H9 (cell line): ENCODE measurements at regions not wholly inside any gene's neighbourhood (a gene's known extent, or its start where the extent isn't known, plus 50 kb on each side); places are given as distances from the start of the nearest gene placed in this dataset.

Experiments
- DNase-seq: peaks from one replicate; pipeline ENCODE4 v3.0.0-alpha.2; 2017
- H2AFZ ChIP-seq: one replicate; pipeline ENCODE4 v1.6.1; 2013; ENCODE audit warnings: mild to moderate bottlenecking, low read length, control low read depth, moderate library complexity
- H2AK5ac ChIP-seq: 2 replicates; pipeline ENCODE4 v1.6.1; 2013; ENCODE audit warnings: low read length, control low read depth, mixed read lengths; ENCODE audit not compliant: insufficient read length
- H2BK120ac ChIP-seq: one replicate; pipeline ENCODE4 v1.6.1; 2013; ENCODE audit warnings: low read depth, mild to moderate bottlenecking, low read length, control low read depth, inconsistent platforms; ENCODE audit not compliant: poor library complexity, severe bottlenecking
- H2BK12ac ChIP-seq: 2 replicates; pipeline ENCODE4 v1.6.1; 2013; ENCODE audit warnings: low read length, control low read depth, mixed read lengths, low read depth; ENCODE audit not compliant: insufficient read length
- H2BK15ac ChIP-seq: 2 replicates; pipeline ENCODE4 v1.6.1; 2013; ENCODE audit warnings: low read depth, low read length, control low read depth
- H2BK20ac ChIP-seq: one replicate; pipeline ENCODE4 v1.6.1; 2013; ENCODE audit warnings: low read depth, mild to moderate bottlenecking, low read length, control low read depth, inconsistent platforms; ENCODE audit not compliant: poor library complexity, severe bottlenecking
- H2BK5ac ChIP-seq: 2 replicates; pipeline ENCODE4 v1.6.1; 2013; ENCODE audit warnings: low read length, control low read depth, mixed read lengths; ENCODE audit not compliant: insufficient read length
- H3K14ac ChIP-seq: 2 replicates; pipeline ENCODE4 v1.6.1; 2013; ENCODE audit warnings: low read length, control low read depth; ENCODE audit not compliant: insufficient read depth
- H3K18ac ChIP-seq: 2 replicates; pipeline ENCODE4 v1.6.1; 2013; ENCODE audit warnings: low read depth, mild to moderate bottlenecking, mixed read lengths, low read length, control low read depth; ENCODE audit not compliant: insufficient read length
- H3K23ac ChIP-seq: 2 replicates; pipeline ENCODE4 v1.6.1; 2013; ENCODE audit warnings: low read length, control low read depth, mixed read lengths, low read depth; ENCODE audit not compliant: insufficient read length
- H3K23me2 ChIP-seq: 2 replicates; pipeline ENCODE4 v1.6.1; 2013; ENCODE audit warnings: low read depth, mild to moderate bottlenecking, mixed read lengths, low read length, control low read depth; ENCODE audit not compliant: insufficient read length, poor library complexity, severe bottlenecking
- H3K27ac ChIP-seq: 2 replicates; pipeline ENCODE4 v1.5.1; 2013; ENCODE audit warnings: low read length, control low read depth, mixed read lengths, low read depth; ENCODE audit not compliant: insufficient read length
- H3K27me3 ChIP-seq: 2 replicates; pipeline ENCODE4 v1.6.1; 2013; ENCODE audit warnings: low read length, control low read depth, inconsistent platforms; ENCODE audit not compliant: insufficient read depth
- H3K4ac ChIP-seq: 2 replicates; pipeline ENCODE4 v1.6.1; 2013; ENCODE audit warnings: low read depth, mild to moderate bottlenecking, control low read depth, inconsistent platforms, low read length, moderate library complexity
- H3K4me1 ChIP-seq: 2 replicates; pipeline ENCODE4 v1.6.1; 2013; ENCODE audit warnings: low read length, control low read depth, inconsistent platforms; ENCODE audit not compliant: insufficient read depth
- H3K4me2 ChIP-seq: 2 replicates; pipeline ENCODE4 v1.6.1; 2013; ENCODE audit warnings: low read length, control low read depth, mixed read lengths; ENCODE audit not compliant: insufficient read length, insufficient read depth
- H3K56ac ChIP-seq: 2 replicates; pipeline ENCODE4 v1.6.1; 2013; ENCODE audit warnings: low read depth, mild to moderate bottlenecking, mixed read lengths, low read length, control low read depth; ENCODE audit not compliant: insufficient read length
- H3K79me1 ChIP-seq: 2 replicates; pipeline ENCODE4 v1.6.1; 2013; ENCODE audit warnings: low read depth, mild to moderate bottlenecking, moderate library complexity, low read length, control low read depth, inconsistent platforms; ENCODE audit not compliant: insufficient read depth, poor library complexity, severe bottlenecking
- H3K79me2 ChIP-seq: 2 replicates; pipeline ENCODE4 v1.6.1; 2013; ENCODE audit warnings: low read length, control low read depth, inconsistent platforms; ENCODE audit not compliant: insufficient read depth
- H3K9ac ChIP-seq: 2 replicates; pipeline ENCODE4 v1.6.1; 2013; ENCODE audit warnings: low read length, control low read depth, mixed read lengths; ENCODE audit not compliant: insufficient read length; ENCODE audit errors: extremely low read depth
- H3K9me3 ChIP-seq: one replicate; pipeline ENCODE4 v1.6.1; 2013; ENCODE audit warnings: low read depth, low read length, inconsistent platforms; ENCODE audit not compliant: control insufficient read depth
- H3T11ph ChIP-seq: one replicate; pipeline ENCODE4 v1.6.1; 2013; ENCODE audit warnings: mild to moderate bottlenecking, low read length, control low read depth, inconsistent platforms
- H4K20me1 ChIP-seq: one replicate; pipeline ENCODE4 v1.6.1; 2013; ENCODE audit not compliant: control insufficient read depth, insufficient read length, insufficient read depth
- H4K5ac ChIP-seq: 2 replicates; pipeline ENCODE4 v1.6.1; 2013; ENCODE audit warnings: low read depth, mild to moderate bottlenecking, mixed read lengths, low read length, control low read depth; ENCODE audit not compliant: insufficient read length
- H4K8ac ChIP-seq: replicated peaks from 2 replicates; pipeline ENCODE4 v1.6.1; 2013; ENCODE audit warnings: low read length, control low read depth, mixed read lengths, low read depth; ENCODE audit not compliant: insufficient read length
- H4K91ac ChIP-seq: 2 replicates; pipeline ENCODE4 v1.6.1; 2013; ENCODE audit warnings: low read depth, mild to moderate bottlenecking, moderate library complexity, mixed read lengths, low read length, control low read depth; ENCODE audit not compliant: insufficient read length
- H3K27ac Mint-ChIP-seq, 3 experiments: 2 replicates in 2 of 3; 3 replicates in 1 of 3; pipeline ENCODE4 v1.8.0; 2020 to 2021; ENCODE audit warnings: mixed read lengths in 3 of 3, mild to moderate bottlenecking in 1 of 3, moderate library complexity in 1 of 3
- H3K27me3 Mint-ChIP-seq: 2 replicates; pipeline ENCODE4 v1.8.0; 2021; ENCODE audit warnings: low read depth, mild to moderate bottlenecking, moderate library complexity, mixed read lengths
- H3K36me3 Mint-ChIP-seq, 3 experiments: 2 replicates in 2 of 3; 3 replicates in 1 of 3; pipeline ENCODE4 v1.8.0; 2020 to 2021; ENCODE audit warnings: low read depth in 3 of 3, mixed read lengths in 3 of 3; ENCODE audit not compliant: insufficient read depth in 1 of 3
- H3K4me1 Mint-ChIP-seq, 2 experiments: 2 replicates each; pipeline ENCODE4 v1.8.0; 2020; ENCODE audit warnings: mixed read lengths in 2 of 2
- H3K4me3 Mint-ChIP-seq, 2 experiments: 2 replicates in 1 of 2; 3 replicates in 1 of 2; pipeline ENCODE4 v1.8.0; 2020 to 2021; ENCODE audit warnings: mild to moderate bottlenecking in 2 of 2, mixed read lengths in 2 of 2, moderate library complexity in 1 of 2
- H3K9me3 Mint-ChIP-seq, 2 experiments: 2 replicates in 1 of 2; 3 replicates in 1 of 2; pipeline ENCODE4 v1.8.0; 2020; ENCODE audit warnings: mild to moderate bottlenecking in 2 of 2, mixed read lengths in 2 of 2, moderate library complexity in 1 of 2
- WGBS: extraction: QIAGEN DNeasy Blood & Tissue Kit; methylation state at CpG from one replicate; pipeline ENCODE4 v1.1.7; 2013; ENCODE audit warnings: missing lambda C conversion rate, low lambda C conversion rate, mixed read lengths; ENCODE audit not compliant: insufficient read length; ENCODE audit errors: extremely low coverage; 5-methylcytosine and 5-hydroxymethylcytosine counted together
- TF ChIP-seq, protein P1 (sequence below): fragments of 200-600 bp; sonication (generic); conservative IDR thresholded peaks from 3 replicates; pipeline ENCODE4 v1.8.0; 2021; ENCODE audit warnings: antibody characterized with exemption, mild to moderate bottlenecking

DNA sequence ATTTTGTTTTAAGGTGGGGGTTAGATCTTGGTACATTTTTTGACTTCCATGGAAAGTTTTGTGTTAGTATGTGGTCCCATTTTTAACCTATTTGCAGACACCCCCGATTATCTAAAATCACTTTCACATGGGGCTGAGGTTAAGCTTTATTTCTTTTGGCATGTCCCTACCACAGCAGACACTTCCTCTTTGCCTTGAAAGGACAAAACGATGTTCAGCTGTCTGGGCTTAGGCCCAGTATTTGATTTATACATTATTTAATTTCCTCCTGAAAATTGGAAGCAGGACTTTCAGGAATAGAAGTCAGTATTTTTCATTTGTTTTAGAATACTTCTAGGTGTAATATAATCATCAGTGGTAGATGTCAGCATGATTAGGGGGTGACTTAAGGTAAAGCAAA lies 112.4 kb upstream of the SPRY1 start:
- H2AFZ ChIP-seq, result no peak overlapping the region
- no peak for DNase-seq
- TF ChIP-seq, protein P1, sequence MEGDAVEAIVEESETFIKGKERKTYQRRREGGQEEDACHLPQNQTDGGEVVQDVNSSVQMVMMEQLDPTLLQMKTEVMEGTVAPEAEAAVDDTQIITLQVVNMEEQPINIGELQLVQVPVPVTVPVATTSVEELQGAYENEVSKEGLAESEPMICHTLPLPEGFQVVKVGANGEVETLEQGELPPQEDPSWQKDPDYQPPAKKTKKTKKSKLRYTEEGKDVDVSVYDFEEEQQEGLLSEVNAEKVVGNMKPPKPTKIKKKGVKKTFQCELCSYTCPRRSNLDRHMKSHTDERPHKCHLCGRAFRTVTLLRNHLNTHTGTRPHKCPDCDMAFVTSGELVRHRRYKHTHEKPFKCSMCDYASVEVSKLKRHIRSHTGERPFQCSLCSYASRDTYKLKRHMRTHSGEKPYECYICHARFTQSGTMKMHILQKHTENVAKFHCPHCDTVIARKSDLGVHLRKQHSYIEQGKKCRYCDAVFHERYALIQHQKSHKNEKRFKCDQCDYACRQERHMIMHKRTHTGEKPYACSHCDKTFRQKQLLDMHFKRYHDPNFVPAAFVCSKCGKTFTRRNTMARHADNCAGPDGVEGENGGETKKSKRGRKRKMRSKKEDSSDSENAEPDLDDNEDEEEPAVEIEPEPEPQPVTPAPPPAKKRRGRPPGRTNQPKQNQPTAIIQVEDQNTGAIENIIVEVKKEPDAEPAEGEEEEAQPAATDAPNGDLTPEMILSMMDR, result no peak
- H3K27me3 Mint-ChIP-seq, result no peaks in the 10 kb centered on the region
- no peak overlapping the region for H2BK120ac ChIP-seq
- H2BK5ac ChIP-seq, result no peak overlapping the region
- no peak overlapping the region for H2BK12ac ChIP-seq
- no CpG with 5 or more reads among the region's 2 CpGs for WGBS
- H3K27ac ChIP-seq, result no peak overlapping the region
- H3K56ac ChIP-seq, result no peak overlapping the region
- no peaks in the 10 kb centered on the region for H3K4me1 ChIP-seq
- H3K27me3 ChIP-seq, result no peaks in the 10 kb centered on the region
- no peaks in the 10 kb centered on the region for H4K20me1 ChIP-seq
- no peaks in the 10 kb centered on the region for H3K4me1 Mint-ChIP-seq
- no peak overlapping the region for H4K91ac ChIP-seq
- no peak overlapping the region for H3K14ac ChIP-seq
- H2BK20ac ChIP-seq, result no peak overlapping the region
- H3K4ac ChIP-seq, result no peak overlapping the region
- no peak overlapping the region for H3K4me2 ChIP-seq
- H3K79me1 ChIP-seq, result no peaks in the 10 kb centered on the region
- H4K8ac ChIP-seq, result no peak overlapping the region
- H3K79me2 ChIP-seq, result no peaks in the 10 kb centered on the region
- no peak overlapping the region for H2BK15ac ChIP-seq
- peaks cover 0 to under 1% of the 10 kb centered on the region in 2 experiments; a peak in 1 of 5 replicates for H3K9me3 Mint-ChIP-seq
- no peak overlapping the region for H3K18ac ChIP-seq
- H3K9me3 ChIP-seq, result no peaks in the 10 kb centered on the region
- no peak overlapping the region; a peak in 1 of 7 replicates for H3K27ac Mint-ChIP-seq
- no peak overlapping the region for H3T11ph ChIP-seq
- H2AK5ac ChIP-seq, result no peak overlapping the region
- H3K23ac ChIP-seq, result no peak overlapping the region
- H4K5ac ChIP-seq, result no peak overlapping the region
- H3K36me3 Mint-ChIP-seq, result peaks cover 2 to 3% (median 3%) of the 10 kb centered on the region in 3 experiments; a peak in 3 of 7 replicates
- H3K4me3 Mint-ChIP-seq, result no peak overlapping the region
- no peaks in the 10 kb centered on the region for H3K23me2 ChIP-seq
- no peak overlapping the region for H3K9ac ChIP-seq
